IMR-90 (cell line): ENCODE measurements at regions not wholly inside any gene's neighbourhood (a gene's known extent, or its start where the extent isn't known, plus 50 kb on each side); places are given as distances from the start of the nearest gene placed in this dataset.

Experiments
- ATAC-seq: fragments of 200-7000 bp; cut with Tn5 transposase; 2 replicates; pipeline ENCODE4 v1.9.1; 2020; ENCODE audit warnings: low read depth, mild to moderate bottlenecking, moderate library complexity
- BruUV-seq: library from RNA; stranded (reverse); fragments of 400-500 nt; replicated peaks from 2 replicates; lab custom pipeline; 2021; lab: Mats Ljungman, UMichigan
- CTCF ChIA-PET: fragments of 300-600 bp; formaldehyde crosslinking; extraction: SDS; loops from one replicate; lab custom pipeline; 2021; ENCODE audit warnings: antibody characterized with exemption; lab: Yijun Ruan, JAX
- POLR2A ChIA-PET: fragments of 300-600 bp; sonication (Branson Sonifier 250); formaldehyde crosslinking; loops from one replicate; lab custom pipeline; 2022; ENCODE audit warnings: antibody characterized with exemption; ENCODE audit not compliant: unreplicated experiment; lab: Charles Lee
- DNase-seq: peaks from one replicate; pipeline ENCODE4 v3.0.0; 2013
- H2AFZ ChIP-seq: replicated peaks from 2 replicates; pipeline ENCODE3; 2013; ENCODE audit warnings: low read length, mild to moderate bottlenecking; ENCODE audit not compliant: poor library complexity
- H2AK5ac ChIP-seq: 2 replicates; pipeline ENCODE4 v1.6.1; 2013; ENCODE audit warnings: low read depth, low read length, inconsistent platforms
- H2AK9ac ChIP-seq: replicated peaks from 2 replicates; pipeline ENCODE3; 2013; ENCODE audit warnings: mild to moderate bottlenecking, low read depth, low read length, moderate library complexity; ENCODE audit not compliant: poor library complexity
- H2BK120ac ChIP-seq: 2 replicates; pipeline ENCODE4 v1.6.1; 2013; ENCODE audit warnings: low read depth, low read length, inconsistent platforms
- H2BK15ac ChIP-seq: 3 replicates; pipeline ENCODE4 v1.6.1; 2013; ENCODE audit warnings: low read depth, low read length, inconsistent platforms
- H2BK20ac ChIP-seq: 2 replicates; pipeline ENCODE4 v1.6.1; 2013; ENCODE audit warnings: low read depth, mild to moderate bottlenecking, inconsistent platforms, low read length, moderate library complexity
- H2BK5ac ChIP-seq: 2 replicates; pipeline ENCODE4 v1.6.1; 2013; ENCODE audit warnings: mild to moderate bottlenecking, low read depth, low read length, inconsistent platforms; ENCODE audit not compliant: poor library complexity, severe bottlenecking
- H3K14ac ChIP-seq: replicated peaks from 2 replicates; pipeline ENCODE4 v1.6.1; 2013; ENCODE audit warnings: low read depth, low read length, inconsistent platforms
- H3K18ac ChIP-seq: 2 replicates; pipeline ENCODE4 v1.6.1; 2013; ENCODE audit warnings: low read depth, low read length, control low read depth
- H3K23ac ChIP-seq: 2 replicates; pipeline ENCODE4 v1.6.1; 2013; ENCODE audit warnings: low read depth, low read length, inconsistent platforms
- H3K27ac ChIP-seq: 2 replicates; pipeline ENCODE4 v1.5.1; 2013; ENCODE audit warnings: mild to moderate bottlenecking, control low read depth, low read length; ENCODE audit not compliant: insufficient read depth
- H3K27me3 ChIP-seq: 2 replicates; pipeline ENCODE4 v1.6.1; 2013; ENCODE audit warnings: low read length; ENCODE audit not compliant: control insufficient read depth, insufficient read depth
- H3K36me3 ChIP-seq: 2 replicates; pipeline ENCODE4 v1.6.1; 2013; ENCODE audit warnings: low read length, mixed read lengths; ENCODE audit not compliant: control insufficient read depth, insufficient read depth
- H3K4ac ChIP-seq: 2 replicates; pipeline ENCODE4 v1.6.1; 2013; ENCODE audit warnings: low read depth, low read length, inconsistent platforms
- H3K4me1 ChIP-seq: 2 replicates; pipeline ENCODE4 v1.6.1; 2013; ENCODE audit warnings: low read length, mixed read lengths; ENCODE audit not compliant: control insufficient read depth, insufficient read depth
- H3K4me2 ChIP-seq: 2 replicates; pipeline ENCODE4 v1.6.1; 2013; ENCODE audit warnings: low read depth, mild to moderate bottlenecking, control low read depth, low read length, moderate library complexity
- H3K4me3 ChIP-seq: 2 replicates; pipeline ENCODE4 v1.5.1; 2013; ENCODE audit warnings: low read depth, mild to moderate bottlenecking, control low read depth, low read length, moderate library complexity; ENCODE audit not compliant: insufficient read depth
- H3K56ac ChIP-seq: 2 replicates; pipeline ENCODE4 v1.6.1; 2013; ENCODE audit warnings: low read length, inconsistent platforms; ENCODE audit not compliant: insufficient read depth; ENCODE audit errors: extremely low read depth
- H3K79me1 ChIP-seq, 2 experiments: 2 replicates each; pipeline ENCODE4 v1.6.1; 2013; ENCODE audit warnings: low read length in 2 of 2, inconsistent platforms in 1 of 2, low read depth in 1 of 2
- H3K9ac ChIP-seq: 2 replicates; pipeline ENCODE4 v1.6.1; 2013; ENCODE audit warnings: low read depth, low read length, control low read depth
- H3K9me1 ChIP-seq: 2 replicates; pipeline ENCODE4 v1.6.1; 2013; ENCODE audit warnings: low read length, inconsistent platforms; ENCODE audit not compliant: insufficient read depth
- H3K9me3 ChIP-seq: 2 replicates; pipeline ENCODE4 v1.6.1; 2013; ENCODE audit warnings: low read length; ENCODE audit not compliant: control insufficient read depth, insufficient read depth
- H4K20me1 ChIP-seq: 2 replicates; pipeline ENCODE4 v1.6.1; 2013; ENCODE audit warnings: low read length, inconsistent platforms; ENCODE audit not compliant: insufficient read depth
- H4K5ac ChIP-seq: 2 replicates; pipeline ENCODE4 v1.6.1; 2013; ENCODE audit warnings: mild to moderate bottlenecking, low read depth, low read length, control low read depth
- H4K8ac ChIP-seq, 2 experiments: 2 replicates each; pipeline ENCODE4 v1.6.1; 2013; ENCODE audit warnings: low read depth in 2 of 2, low read length in 2 of 2, control low read depth in 1 of 2, inconsistent platforms in 1 of 2
- H4K91ac ChIP-seq: 2 replicates; pipeline ENCODE4 v1.6.1; 2013; ENCODE audit warnings: low read depth, low read length, inconsistent platforms; ENCODE audit not compliant: insufficient read depth
- BHLHE40 ChIP-seq: fragments of 150-350 bp; IDR thresholded peaks from 2 replicates; pipeline ENCODE4 v1.6.1; 2016; ENCODE audit warnings: mild to moderate bottlenecking, low read depth, low read length
- MAFK ChIP-seq: IDR thresholded peaks from 2 replicates; pipeline ENCODE4 v1.6.1; 2012; ENCODE audit warnings: low read depth, low read length, improper control_type of control experiment
- MAZ ChIP-seq: IDR thresholded peaks from 2 replicates; pipeline ENCODE4 v1.6.1; 2012; ENCODE audit warnings: low read depth, mild to moderate bottlenecking, low read length, improper control_type of control experiment, moderate library complexity, borderline replicate concordance
- MXI1 ChIP-seq: IDR thresholded peaks from 2 replicates; pipeline ENCODE4 v1.6.1; 2012; ENCODE audit warnings: low read depth, mild to moderate bottlenecking, low read length, moderate library complexity, borderline replicate concordance
- NFE2L2 ChIP-seq: fragments of 150-350 bp; IDR thresholded peaks from 2 replicates; pipeline ENCODE4 v1.6.1; 2016; ENCODE audit warnings: low read depth, mild to moderate bottlenecking, low read length
- RAD21 ChIP-seq: IDR thresholded peaks from 2 replicates; pipeline ENCODE4 v1.6.1; 2012; ENCODE audit warnings: low read length, improper control_type of control experiment
- RFX5 ChIP-seq: IDR thresholded peaks from 2 replicates; pipeline ENCODE4 v1.8.0; 2012; ENCODE audit warnings: low read depth, mild to moderate bottlenecking, low read length, moderate library complexity
- SMC3 ChIP-seq: fragments of 150-350 bp; IDR thresholded peaks from 2 replicates; pipeline ENCODE4 v1.6.1; 2016; ENCODE audit warnings: low read depth, mild to moderate bottlenecking, antibody characterized with exemption, low read length, moderate library complexity
- WGBS, 2 experiments: methylation state at CpG; one replicate each; pipeline versions ENCODE4 v1.1.5 to v1.1.7; 2013; ENCODE audit warnings: missing lambda C conversion rate in 2 of 2; ENCODE audit not compliant: insufficient read length in 1 of 2; ENCODE audit errors: extremely low coverage in 2 of 2; 5-methylcytosine and 5-hydroxymethylcytosine counted together
- dilution Hi-C: fragments of 300-500 bp; cut with HindIII; formaldehyde crosslinking; loops from one replicate; pipeline ENCODE4 v1.14.3; 2018; ENCODE audit warnings: low sequenced_read_pairs; ENCODE audit not compliant: unreplicated experiment
- in situ Hi-C: fragments of 300-500 bp; cut with MboI; formaldehyde crosslinking; loops from 3 replicates; pipeline ENCODE4 v1.14.3; 2019; ENCODE audit warnings: low sequenced_read_pairs, inconsistent platforms, mixed read lengths
- intact Hi-C: fragments of 100-400 bp; cut with micrococcal nuclease; formaldehyde crosslinking; loops from 2 replicates; pipeline ENCODE4 v1.10.0; 2022

DNA sequence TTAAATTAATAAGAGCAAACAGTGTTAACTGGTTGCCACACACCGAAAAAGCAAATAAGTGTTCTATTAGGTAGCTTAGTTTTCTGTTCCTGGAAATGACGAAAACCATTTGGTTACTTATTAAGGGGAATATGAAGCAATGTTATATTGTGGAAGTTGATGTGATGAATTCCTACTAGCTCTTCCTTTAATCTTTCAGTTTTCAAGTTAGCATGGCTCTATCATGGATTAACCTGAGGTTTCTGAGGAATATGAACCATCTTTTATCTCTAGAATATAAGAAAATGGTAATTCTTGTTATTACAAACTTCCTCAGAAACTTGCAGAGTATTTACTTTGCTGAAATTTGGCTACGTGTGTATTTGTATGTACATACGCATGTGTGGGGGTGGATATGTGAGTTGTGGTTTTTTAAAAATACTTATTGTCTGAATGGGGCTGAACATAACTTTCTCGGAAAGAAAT is 245.7 kb downstream of the KCNC2 start:
- no peak overlapping the region for H3K4ac ChIP-seq
- intact Hi-C loops (no loop called here), in situ Hi-C loops (no loop called here), dilution Hi-C loops (no loop called here)
- no peak overlapping the region for H3K18ac ChIP-seq
- H2BK15ac ChIP-seq, result no peak overlapping the region
- no peaks in the 10 kb centered on the region for H3K9me1 ChIP-seq
- no peak overlapping the region for H2AK9ac ChIP-seq
- DNase-seq (no peak), ATAC-seq (no peak)
- no peak overlapping the region for H2BK20ac ChIP-seq
- CTCF ChIA-PET, result no interaction called here
- no CpG with 5 or more reads among the region's 5 CpGs for WGBS, 2 experiments
- H2AK5ac ChIP-seq, result no peak overlapping the region
- no peaks in the 10 kb centered on the region for H3K4me1 ChIP-seq
- H2BK5ac ChIP-seq, result no peak overlapping the region
- TF ChIP-seq BHLHE40 (no peak), SMC3 (no peak), NFE2L2 (no peak), MAFK (no peak), MXI1 (no peak), RAD21 (no peak), RFX5 (no peak), MAZ (no peak)
- H3K27me3 ChIP-seq, result no peaks in the 10 kb centered on the region
- no peak overlapping the region for H4K91ac ChIP-seq
- no peak overlapping the region for H4K8ac ChIP-seq
- H3K9ac ChIP-seq, result no peak overlapping the region
- H3K36me3 ChIP-seq, result no peaks in the 10 kb centered on the region
- H3K4me3 ChIP-seq, result no peak overlapping the region
- H3K27ac ChIP-seq, result no peak overlapping the region
- H4K5ac ChIP-seq, result no peak overlapping the region
- no peak overlapping the region for H2AFZ ChIP-seq
- no peak overlapping the region for H3K14ac ChIP-seq
- no peak overlapping the region for H3K56ac ChIP-seq
- no peaks in the 10 kb centered on the region for H3K79me1 ChIP-seq
- BruUV-seq, result no TSS peak
- H4K20me1 ChIP-seq, result no peaks in the 10 kb centered on the region
- H3K9me3 ChIP-seq, result no peaks in the 10 kb centered on the region
- no peak overlapping the region for H3K4me2 ChIP-seq
- no peak overlapping the region for H3K23ac ChIP-seq
- POLR2A ChIA-PET, result no interaction called here
- H2BK120ac ChIP-seq, result no peak overlapping the region
